Amniotic epithelial cell (primary cell): ENCODE measurements at regions not wholly inside any gene's neighbourhood (a gene's known extent, or its start where the extent isn't known, plus 50 kb on each side); places are given as distances from the start of the nearest gene placed in this dataset.

Experiments
- DNase-seq: peaks from one replicate; pipeline ENCODE4 v3.0.0-alpha.2; 2010; ENCODE audit warnings: low read depth

- no peak for DNase-seq
Observed at GRCh38 chr3:106700981-106701380, 676.3 kb upstream of the CCDC54 start.

GRCh38 chr3:106703524-106703923, 673.7 kb upstream of the CCDC54 start:
- DNase-seq = no peak

- DNase-seq = no peak
Observed at GRCh38 chr3:106707347-106707746, 669.9 kb upstream of the CCDC54 start.

GRCh38 chr3:106710596-106710995, 666.6 kb upstream of the CCDC54 start:
- DNase-seq = no peak

GRCh38 chr3:106711650-106712049, 665.6 kb upstream of the CCDC54 start:
- DNase-seq = peak; percentile 63

- peak; percentile 29 for DNase-seq
Observed at GRCh38 chr3:106714400-106714799, 662.8 kb upstream of the CCDC54 start.

- no peak for DNase-seq
Observed at GRCh38 chr3:106715286-106715685, 662.0 kb upstream of the CCDC54 start.

GRCh38 chr3:106717178-106717780, 660.0 kb upstream of the CCDC54 start:
- DNase-seq = no peak

- no peak for DNase-seq
Observed at GRCh38 chr3:106719077-106719476, 658.2 kb upstream of the CCDC54 start.

GRCh38 chr3:106719583-106719982, 657.7 kb upstream of the CCDC54 start:
- DNase-seq = peak; percentile 7

GRCh38 chr3:106720510-106720909, 656.7 kb upstream of the CCDC54 start:
- no peak for DNase-seq

- DNase-seq = peak; percentile 39
Observed at GRCh38 chr3:106725566-106725965, 651.7 kb upstream of the CCDC54 start.

- DNase-seq = peak; percentile 98
Observed at GRCh38 chr3:106728315-106729098, 648.7 kb upstream of the CCDC54 start.

GRCh38 chr3:106729481-106729880, 647.8 kb upstream of the CCDC54 start:
- no peak for DNase-seq

- no peak for DNase-seq
Observed at GRCh38 chr3:106731230-106731629, 646.0 kb upstream of the CCDC54 start.

GRCh38 chr3:106734712-106735111, 642.5 kb upstream of the CCDC54 start:
- DNase-seq = no peak

GRCh38 chr3:106737265-106737664, 640.0 kb upstream of the CCDC54 start:
- DNase-seq = no peak

- DNase-seq = no peak
Observed at GRCh38 chr3:106740116-106740515, 637.1 kb upstream of the CCDC54 start.

GRCh38 chr3:106745344-106746168, 631.7 kb upstream of the CCDC54 start:
- DNase-seq = peak; percentile 87

GRCh38 chr3:106746286-106746685, 631.0 kb upstream of the CCDC54 start:
- DNase-seq = no peak

GRCh38 chr3:106748472-106749262, 628.6 kb upstream of the CCDC54 start:
- DNase-seq = no peak

- DNase-seq = no peak
Observed at GRCh38 chr3:106750092-106750491, 627.1 kb upstream of the CCDC54 start.
